Lower leg skin (tissue), 4 donors: ENCODE measurements at regions not wholly inside any gene's neighbourhood (a gene's known extent, or its start where the extent isn't known, plus 50 kb on each side); places are given as distances from the start of the nearest gene placed in this dataset.
"Not testable (repeated sequence)": the region's sequence is repeated elsewhere in the genome, so short reads cannot be mapped to it uniquely, and the experiment has no call there.

ENCODE experiments used
- DNase-seq, 2 donors: peaks; one replicate each; pipeline ENCODE4 v3.0.0-alpha.2; 2019; ENCODE audit warnings: low spot score in 2 of 2
- H3K4me3 ChIP-seq: fragments of 200-600 bp; sonication (generic); 2 replicates; pipeline ENCODE4 v1.5.1; 2017; ENCODE audit warnings: mild to moderate bottlenecking, low read depth; ENCODE audit not compliant: poor library complexity, severe bottlenecking
- POLR2A ChIP-seq, 2 donors: fragments of 450-650 bp; IDR thresholded peaks; one replicate each; pipeline ENCODE4 v1.6.1; 2016 to 2017; ENCODE audit warnings: antibody characterized with exemption in 2 of 2, mild to moderate bottlenecking in 1 of 2, moderate library complexity in 1 of 2
- WGBS, 2 donors: methylation state at CpG; one replicate each; pipeline ENCODE4 v1.1.5; 2018; 5-methylcytosine and 5-hydroxymethylcytosine counted together
- intact Hi-C: fragments of 100-400 bp; cut with DNase I; formaldehyde crosslinking; loops from one replicate; pipeline ENCODE4 v1.15.0; 2023; ENCODE audit warnings: low total_unique reads
- TF ChIP-seq, protein P1 (sequence below), 3 donors: fragments of 450-650 bp; IDR thresholded peaks; one replicate each; pipeline ENCODE4 v1.5.1; 2016; ENCODE audit warnings: antibody characterized with exemption in 3 of 3, mild to moderate bottlenecking in 3 of 3, moderate library complexity in 2 of 3

DNA sequence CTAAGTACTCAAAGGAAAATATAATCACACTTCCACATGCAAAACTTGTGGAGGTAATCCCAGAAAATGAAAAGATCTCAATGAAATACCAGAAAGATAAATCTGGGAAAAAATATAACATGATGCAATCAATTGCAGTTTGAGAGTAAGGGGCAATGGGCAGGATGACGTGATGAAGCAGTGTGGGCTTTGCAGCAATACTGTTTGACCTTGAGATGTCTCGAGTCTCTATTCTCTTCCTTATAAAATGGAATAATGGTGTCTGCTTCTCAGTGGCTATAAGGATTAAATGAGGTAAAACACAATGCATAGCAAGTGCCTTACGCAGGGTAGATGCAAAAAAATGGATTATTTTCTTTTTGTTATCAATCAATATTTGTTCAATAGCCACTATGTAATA lies 447.5 kb downstream of the BUD13 start:
- WGBS, 2 donors: 79 to 87% methylated on average over 3 of the region's 3 CpGs
- TF ChIP-seq, protein P1, sequence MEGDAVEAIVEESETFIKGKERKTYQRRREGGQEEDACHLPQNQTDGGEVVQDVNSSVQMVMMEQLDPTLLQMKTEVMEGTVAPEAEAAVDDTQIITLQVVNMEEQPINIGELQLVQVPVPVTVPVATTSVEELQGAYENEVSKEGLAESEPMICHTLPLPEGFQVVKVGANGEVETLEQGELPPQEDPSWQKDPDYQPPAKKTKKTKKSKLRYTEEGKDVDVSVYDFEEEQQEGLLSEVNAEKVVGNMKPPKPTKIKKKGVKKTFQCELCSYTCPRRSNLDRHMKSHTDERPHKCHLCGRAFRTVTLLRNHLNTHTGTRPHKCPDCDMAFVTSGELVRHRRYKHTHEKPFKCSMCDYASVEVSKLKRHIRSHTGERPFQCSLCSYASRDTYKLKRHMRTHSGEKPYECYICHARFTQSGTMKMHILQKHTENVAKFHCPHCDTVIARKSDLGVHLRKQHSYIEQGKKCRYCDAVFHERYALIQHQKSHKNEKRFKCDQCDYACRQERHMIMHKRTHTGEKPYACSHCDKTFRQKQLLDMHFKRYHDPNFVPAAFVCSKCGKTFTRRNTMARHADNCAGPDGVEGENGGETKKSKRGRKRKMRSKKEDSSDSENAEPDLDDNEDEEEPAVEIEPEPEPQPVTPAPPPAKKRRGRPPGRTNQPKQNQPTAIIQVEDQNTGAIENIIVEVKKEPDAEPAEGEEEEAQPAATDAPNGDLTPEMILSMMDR (IDR thresholded peaks at IDR 0.05): no peak
- no peak for TF ChIP-seq POLR2A (IDR thresholded peaks at IDR 0.05)
- intact Hi-C loops: no loop called here
- no peak for DNase-seq
- H3K4me3 ChIP-seq: no peak overlapping the region

DNA sequence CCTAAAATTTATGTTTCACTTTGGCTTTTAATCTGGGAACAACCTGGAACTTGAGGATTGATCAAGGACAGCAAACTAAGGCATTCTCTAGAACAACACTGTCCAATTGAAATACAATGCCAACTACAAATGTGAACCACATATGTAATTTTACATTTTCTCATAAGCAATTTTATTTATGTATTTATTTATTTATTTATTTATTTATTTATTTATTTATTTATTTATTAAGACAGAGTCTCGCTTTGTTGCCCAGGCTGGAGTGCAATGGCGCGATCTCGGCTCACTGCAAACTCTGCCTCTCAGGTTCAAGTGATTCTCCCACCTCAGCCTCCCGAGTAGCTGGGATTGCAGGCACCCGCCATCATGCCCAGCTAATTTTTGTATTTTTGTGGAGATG lies 448.7 kb downstream of the BUD13 start:
- DNase-seq: peak in 1 of 2 donors; percentile 17
- intact Hi-C loops, H3K4me3 ChIP-seq: not testable (repeated sequence)
- WGBS, 2 donors: 92 to 95% methylated on average over 6 of the region's 6 CpGs

DNA sequence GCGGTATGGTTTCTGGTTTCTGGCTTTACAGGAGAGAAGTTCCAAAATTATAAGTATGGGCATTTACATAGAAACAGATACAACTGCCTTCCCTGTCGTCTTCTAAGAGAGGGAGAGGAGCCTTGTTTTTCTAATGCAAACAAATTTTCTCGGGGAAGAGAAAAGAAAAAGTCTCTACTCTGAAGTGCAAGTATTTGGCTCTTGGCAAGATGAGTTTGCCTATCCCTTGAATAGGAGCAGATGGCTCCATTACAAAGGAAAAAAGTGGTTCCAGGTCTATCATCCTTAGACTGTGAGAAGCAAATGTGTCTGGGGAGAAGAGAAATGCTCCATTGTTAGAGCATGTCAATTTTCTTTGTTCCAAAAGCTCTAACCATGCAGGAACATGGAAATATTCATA lies 455.6 kb downstream of the BUD13 start:
- 54 to 56% methylated on average over 3 of the region's 3 CpGs for WGBS, 2 donors
- TF ChIP-seq, protein P1 (IDR thresholded peaks at IDR 0.05): no peak
- TF ChIP-seq POLR2A (IDR thresholded peaks at IDR 0.05): no peak
- no peak overlapping the region for H3K4me3 ChIP-seq
- no peak for DNase-seq
- intact Hi-C loops: no loop called here

DNA sequence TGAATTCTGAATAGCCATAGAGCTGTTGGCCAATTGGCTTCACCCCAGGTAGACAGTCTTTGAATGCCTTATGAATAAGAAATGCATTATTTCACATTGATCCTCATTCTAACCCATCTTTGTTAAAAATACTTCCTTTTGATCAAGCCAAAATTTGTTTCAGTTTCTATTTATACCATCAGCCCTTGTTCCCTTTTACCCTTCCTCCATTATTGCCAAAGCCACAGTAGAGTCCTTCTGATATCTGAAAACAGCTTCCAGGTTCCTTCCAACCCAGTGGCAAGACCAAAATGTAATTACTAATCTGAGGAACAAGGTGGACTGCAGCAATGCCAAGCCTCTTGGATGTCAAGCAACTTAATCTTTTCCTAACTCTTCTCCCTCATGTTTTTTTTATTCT lies 458.8 kb downstream of the BUD13 start:
- intact Hi-C loops: no loop called here
- no peak overlapping the region for H3K4me3 ChIP-seq
- TF ChIP-seq POLR2A (IDR thresholded peaks at IDR 0.05): no peak
- TF ChIP-seq, protein P1 (IDR thresholded peaks at IDR 0.05): no peak
- DNase-seq: no peak

DNA sequence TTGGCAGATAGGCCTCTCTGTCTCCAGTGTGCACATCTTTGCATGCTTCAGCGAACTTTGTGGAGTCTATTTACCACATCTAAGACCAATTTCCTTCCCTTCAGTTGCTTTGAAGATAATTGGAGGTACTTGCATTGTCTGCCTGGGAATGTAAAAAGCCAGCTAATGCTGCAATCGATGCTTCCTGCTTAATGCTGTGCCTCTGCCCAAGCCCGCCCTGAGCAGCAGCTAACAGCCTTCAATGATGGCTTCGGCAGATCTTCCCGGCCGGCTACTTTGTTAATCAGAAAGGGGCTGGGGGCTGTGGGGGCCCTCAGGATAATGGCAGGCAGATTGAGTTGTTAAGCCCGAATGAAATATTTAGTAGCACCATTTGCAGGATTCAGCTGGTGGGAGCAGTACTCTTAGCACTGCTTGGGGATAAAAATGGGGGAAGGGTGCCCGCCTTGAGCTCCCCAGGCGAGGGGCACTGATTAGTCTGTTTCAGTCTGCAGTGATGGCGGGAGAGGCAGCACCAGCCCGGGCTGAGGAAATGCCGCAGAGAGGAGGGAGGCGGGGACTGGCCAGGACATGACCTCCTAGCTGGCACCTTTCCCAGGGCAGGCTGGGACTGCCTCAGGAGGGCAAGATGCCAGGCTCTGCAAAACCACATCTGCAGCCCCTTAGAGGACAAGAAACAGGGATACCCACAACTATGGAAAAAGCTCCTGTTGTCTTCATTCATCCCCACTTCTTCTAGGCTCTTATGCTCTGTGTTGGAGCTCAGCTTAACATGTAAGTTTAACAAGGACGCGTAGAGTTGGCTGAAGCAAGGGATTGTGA lies 460.0 kb downstream of the BUD13 start:
- peak; percentile 54 to 90 for DNase-seq
- intact Hi-C loops: no loop called here
- TF ChIP-seq POLR2A (IDR thresholded peaks at IDR 0.05): no peak
- TF ChIP-seq, protein P1 (IDR thresholded peaks at IDR 0.05): no peak
- H3K4me3 ChIP-seq: no peak overlapping the region
- WGBS, 2 donors: 17 to 23% methylated on average over 14 to 15 of the region's 15 CpGs

DNA sequence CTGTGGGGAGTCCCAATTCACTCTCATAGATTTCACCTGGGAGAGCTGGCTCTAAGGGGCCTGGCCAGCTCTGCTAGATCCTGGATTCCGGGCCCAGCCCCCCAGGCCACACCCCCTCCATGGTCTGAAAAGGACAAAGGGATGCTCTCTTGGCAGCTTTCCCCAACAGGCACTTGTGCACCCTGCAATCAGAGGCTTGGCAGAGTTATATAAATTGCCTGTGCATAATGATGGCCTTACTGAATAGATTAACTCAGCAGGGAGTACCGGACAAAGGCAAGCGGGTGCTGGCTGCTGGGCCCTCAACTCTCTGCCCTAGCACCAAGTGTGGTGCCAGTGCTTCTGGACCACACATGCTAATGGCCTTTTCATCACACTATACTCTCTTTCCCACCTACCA lies 461.6 kb downstream of the BUD13 start:
- TF ChIP-seq, protein P1 (IDR thresholded peaks at IDR 0.05): no peak
- no peak for TF ChIP-seq POLR2A (IDR thresholded peaks at IDR 0.05)
- intact Hi-C loops: no loop called here
- 56 to 91% methylated on average over 3 of the region's 3 CpGs for WGBS, 2 donors
- no peak for DNase-seq
- H3K4me3 ChIP-seq: no peak overlapping the region
